Stomach (tissue), 4 donors: ENCODE measurements at regions not wholly inside any gene's neighbourhood (a gene's known extent, or its start where the extent isn't known, plus 50 kb on each side); places are given as distances from the start of the nearest gene placed in this dataset.

Experiments used
- POLR2A ChIP-seq, 4 donors: fragments of 450-650 bp; IDR thresholded peaks; one replicate each; pipeline ENCODE4 v1.6.1; 2016; ENCODE audit warnings: antibody characterized with exemption in 4 of 4, control low read depth in 2 of 4, mild to moderate bottlenecking in 1 of 4, moderate library complexity in 1 of 4
- POLR2AphosphoS5 ChIP-seq, 3 donors: sonication (generic); formaldehyde crosslinking; IDR thresholded peaks; one replicate each; pipeline ENCODE4 v1.6.1; 2016; ENCODE audit warnings: antibody characterized with exemption in 3 of 3
- TF ChIP-seq, protein P1 (sequence below), 7 experiments: fragments of 450-650 bp in 4 of 7; fragments of 200-600 bp in 3 of 7; sonication (generic) in 3 of 7; IDR thresholded peaks; one replicate each; pipeline ENCODE4 v1.5.1; 2016 to 2019; ENCODE audit warnings: antibody characterized with exemption in 7 of 7, control low read depth in 2 of 7, mild to moderate bottlenecking in 1 of 7

DNA sequence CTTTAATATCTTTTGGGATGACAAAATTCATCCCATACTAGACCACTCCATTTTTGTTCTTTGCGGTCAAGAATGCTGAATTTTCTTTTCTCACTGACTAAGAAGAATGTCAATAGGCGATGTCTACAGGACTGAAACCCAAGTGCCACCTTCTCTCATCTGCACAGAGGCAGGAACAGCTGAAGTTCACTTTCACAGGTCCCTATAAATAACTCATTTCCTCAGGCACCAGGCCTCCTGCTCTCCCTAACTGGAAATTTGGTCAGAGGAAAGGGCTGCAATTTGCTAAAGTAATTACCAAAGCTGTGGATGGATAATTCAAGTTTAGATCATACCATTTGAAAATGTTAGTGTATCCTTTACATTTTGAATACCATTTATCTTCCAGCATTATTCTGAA is 142.9 kb downstream of the DIRAS2 start:
- TF ChIP-seq, protein P1, sequence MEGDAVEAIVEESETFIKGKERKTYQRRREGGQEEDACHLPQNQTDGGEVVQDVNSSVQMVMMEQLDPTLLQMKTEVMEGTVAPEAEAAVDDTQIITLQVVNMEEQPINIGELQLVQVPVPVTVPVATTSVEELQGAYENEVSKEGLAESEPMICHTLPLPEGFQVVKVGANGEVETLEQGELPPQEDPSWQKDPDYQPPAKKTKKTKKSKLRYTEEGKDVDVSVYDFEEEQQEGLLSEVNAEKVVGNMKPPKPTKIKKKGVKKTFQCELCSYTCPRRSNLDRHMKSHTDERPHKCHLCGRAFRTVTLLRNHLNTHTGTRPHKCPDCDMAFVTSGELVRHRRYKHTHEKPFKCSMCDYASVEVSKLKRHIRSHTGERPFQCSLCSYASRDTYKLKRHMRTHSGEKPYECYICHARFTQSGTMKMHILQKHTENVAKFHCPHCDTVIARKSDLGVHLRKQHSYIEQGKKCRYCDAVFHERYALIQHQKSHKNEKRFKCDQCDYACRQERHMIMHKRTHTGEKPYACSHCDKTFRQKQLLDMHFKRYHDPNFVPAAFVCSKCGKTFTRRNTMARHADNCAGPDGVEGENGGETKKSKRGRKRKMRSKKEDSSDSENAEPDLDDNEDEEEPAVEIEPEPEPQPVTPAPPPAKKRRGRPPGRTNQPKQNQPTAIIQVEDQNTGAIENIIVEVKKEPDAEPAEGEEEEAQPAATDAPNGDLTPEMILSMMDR (IDR thresholded peaks at IDR 0.05) = no peak
- TF ChIP-seq POLR2AphosphoS5 (IDR thresholded peaks at IDR 0.05) (no peak), POLR2A (IDR thresholded peaks at IDR 0.05) (no peak)
